ENCODE measurements at regions not wholly inside any gene's neighbourhood (a gene's known extent, or its start where the extent isn't known, plus 50 kb on each side); places are given as distances from the start of the nearest gene placed in this dataset.

DNA sequence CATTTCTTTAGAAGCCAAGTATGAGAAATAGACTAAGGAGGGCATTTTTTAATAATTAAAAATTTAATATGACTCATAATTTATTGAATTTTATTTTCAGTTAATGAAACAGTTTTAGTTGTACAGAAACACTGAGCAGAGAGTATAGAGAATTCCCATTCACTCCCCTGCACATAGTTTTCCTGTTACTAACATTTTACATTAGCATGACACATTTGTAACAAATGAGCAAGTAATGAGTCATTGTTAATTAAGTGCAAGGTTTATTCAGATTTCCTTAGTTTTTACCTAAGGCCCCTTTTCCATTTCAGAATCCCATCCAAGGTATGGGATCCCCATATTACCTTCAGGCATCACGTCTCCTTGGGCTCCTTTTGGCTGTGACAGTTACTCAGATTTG is 271.5 kb upstream of the FZD8 start:
- H3K4me3 Mint-ChIP-seq: no peak overlapping the region
- DNase-seq: no peak
- H3K36me3 Mint-ChIP-seq: no peaks in the 10 kb centered on the region
- intact Hi-C loops (cut with micrococcal nuclease): loop anchor here (5.0 kb wide), 1 partner anchor 271 kb away; the partner anchor contains the start of gene FZD8
- ChIA-PET POLR2A (no interaction called here), CTCF (no interaction called here)
- H3K9me3 Mint-ChIP-seq: no peaks in the 10 kb centered on the region
- H3K27me3 Mint-ChIP-seq: no peaks in the 10 kb centered on the region
- H3K27ac Mint-ChIP-seq: no peak overlapping the region
- H3K4me1 Mint-ChIP-seq (ENCODE audit: low read depth): no peaks in the 10 kb centered on the region

DNA sequence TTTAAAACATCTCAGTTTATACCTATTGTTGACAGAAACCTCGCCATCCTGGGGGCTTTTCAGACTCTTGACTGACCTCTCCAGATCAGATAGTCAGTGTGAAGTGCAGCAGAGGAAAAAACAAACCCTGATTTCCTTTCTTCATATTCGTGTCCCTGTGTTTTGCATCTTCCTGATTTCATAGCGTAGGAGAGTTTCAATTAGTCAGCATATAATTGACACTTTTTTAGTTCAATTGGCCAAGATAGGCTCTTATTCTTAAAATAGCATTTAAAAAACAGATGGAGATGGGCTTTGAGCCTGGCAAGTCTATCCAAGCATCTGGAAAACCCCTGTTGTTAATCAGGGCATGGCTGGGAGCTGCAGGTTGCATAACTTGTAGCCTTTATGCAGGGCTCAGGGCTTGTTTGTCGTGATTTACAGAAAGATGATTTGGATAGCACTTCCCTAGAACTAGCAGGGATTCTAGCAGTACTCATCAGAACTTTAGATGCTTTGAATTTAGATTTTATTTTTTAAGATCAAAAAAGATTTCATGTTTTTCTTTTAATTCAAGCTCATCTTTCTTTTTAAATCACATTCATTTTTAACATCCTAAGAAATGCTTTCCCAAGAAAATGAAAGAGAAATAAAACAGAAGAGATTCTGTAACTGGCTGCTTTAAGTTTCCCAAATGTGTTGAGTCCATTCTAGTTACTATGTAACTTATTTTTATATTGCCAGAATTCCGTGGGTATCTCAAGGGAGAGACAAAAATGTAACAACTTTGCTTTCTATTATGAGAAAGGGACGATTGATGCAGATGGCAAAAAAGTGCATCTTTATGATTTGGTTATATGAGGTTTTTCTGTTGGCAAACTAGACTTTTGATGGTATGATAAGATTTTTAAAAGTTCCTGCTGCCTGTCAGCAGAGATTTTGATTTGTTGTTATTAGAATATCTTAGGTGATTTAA is 270.8 kb upstream of the FZD8 start:
- no peak for DNase-seq
- H3K36me3 Mint-ChIP-seq: no peaks in the 10 kb centered on the region
- CTCF ChIA-PET: no interaction called here

DNA sequence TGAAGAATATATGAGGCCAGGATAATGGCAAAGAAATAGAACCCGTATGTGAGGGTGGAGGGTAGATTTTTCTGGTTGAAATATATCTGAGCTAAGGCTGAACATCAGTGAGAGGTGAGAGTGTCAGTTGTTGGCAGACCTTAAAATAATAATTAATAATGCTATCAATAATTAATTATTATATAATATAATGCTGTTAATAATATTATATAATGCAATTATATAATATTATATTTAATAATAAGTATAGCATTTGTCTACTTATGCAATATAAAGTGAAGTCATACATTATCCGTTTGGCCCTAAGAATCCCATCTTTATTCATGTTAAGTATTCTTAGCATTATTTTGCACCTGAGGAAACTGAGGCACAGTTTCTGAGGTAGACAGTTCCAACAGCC is 269.9 kb upstream of the FZD8 start:
- H3K27me3 Mint-ChIP-seq: no peaks in the 10 kb centered on the region
- H3K36me3 Mint-ChIP-seq: no peaks in the 10 kb centered on the region
- DNase-seq: no peak
- ChIA-PET CTCF (no interaction called here), POLR2A (interaction anchor here (0.5 kb wide), 1 partner anchor 143 kb away, joined by 3 read pairs; no protein-coding TSS in a partner anchor)
- H3K27ac Mint-ChIP-seq: no peak overlapping the region
- intact Hi-C loops (cut with micrococcal nuclease): loop anchor here (5.0 kb wide), 1 partner anchor 270 kb away; the partner anchor contains the start of gene FZD8
- H3K4me3 Mint-ChIP-seq: no peak overlapping the region
- no peaks in the 10 kb centered on the region for H3K9me3 Mint-ChIP-seq
- H3K4me1 Mint-ChIP-seq (ENCODE audit: low read depth): no peaks in the 10 kb centered on the region

More for the DNA sequence above, 270.8 kb upstream of the FZD8 start:
- POLR2A ChIA-PET: no interaction called here
- Mint-ChIP-seq H3K4me3 (no peak overlapping the region), H3K9me3 (no peaks in the 10 kb centered on the region), H3K27ac (no peak overlapping the region), H3K4me1 (ENCODE audit: low read depth) (no peaks in the 10 kb centered on the region), H3K27me3 (no peaks in the 10 kb centered on the region)
- intact Hi-C loops (cut with micrococcal nuclease): loop anchor here (5.0 kb wide), 1 partner anchor 271 kb away; the partner anchor contains the start of gene FZD8

DNA sequence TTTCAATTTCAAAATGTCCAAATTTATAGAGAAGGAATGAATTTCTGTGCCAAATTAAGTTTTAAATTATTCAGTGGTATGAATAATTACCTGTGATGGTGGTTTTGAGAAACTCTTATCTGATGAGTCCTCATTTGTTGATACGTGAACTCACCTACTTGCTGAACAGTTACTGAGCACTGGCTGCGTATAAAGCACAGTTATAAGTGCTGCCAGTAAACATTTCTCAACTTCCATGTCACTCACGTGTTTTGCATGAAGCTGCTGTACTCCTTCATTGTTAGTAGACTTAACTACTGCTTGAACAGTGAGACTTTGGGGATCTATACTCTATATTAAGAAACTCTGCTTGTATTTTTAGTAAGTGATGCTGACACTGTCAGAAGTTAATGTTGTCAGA is 269.1 kb upstream of the FZD8 start:
- POLR2A ChIA-PET: interaction anchor here (0.5 kb wide), 1 partner anchor 144 kb away, joined by 3 read pairs; no protein-coding TSS in a partner anchor
- peaks cover 2% of the 10 kb centered on the region for H3K27me3 Mint-ChIP-seq
- no peaks in the 10 kb centered on the region for H3K36me3 Mint-ChIP-seq
- H3K27ac Mint-ChIP-seq: no peak overlapping the region
- no peaks in the 10 kb centered on the region for H3K4me1 Mint-ChIP-seq (ENCODE audit: low read depth)
- DNase-seq: no peak
- intact Hi-C loops (cut with micrococcal nuclease): loop anchor here (5.0 kb wide), 1 partner anchor 269 kb away; the partner anchor contains the start of gene FZD8
- CTCF ChIA-PET: no interaction called here
- H3K4me3 Mint-ChIP-seq: no peak overlapping the region
- no peaks in the 10 kb centered on the region for H3K9me3 Mint-ChIP-seq

DNA sequence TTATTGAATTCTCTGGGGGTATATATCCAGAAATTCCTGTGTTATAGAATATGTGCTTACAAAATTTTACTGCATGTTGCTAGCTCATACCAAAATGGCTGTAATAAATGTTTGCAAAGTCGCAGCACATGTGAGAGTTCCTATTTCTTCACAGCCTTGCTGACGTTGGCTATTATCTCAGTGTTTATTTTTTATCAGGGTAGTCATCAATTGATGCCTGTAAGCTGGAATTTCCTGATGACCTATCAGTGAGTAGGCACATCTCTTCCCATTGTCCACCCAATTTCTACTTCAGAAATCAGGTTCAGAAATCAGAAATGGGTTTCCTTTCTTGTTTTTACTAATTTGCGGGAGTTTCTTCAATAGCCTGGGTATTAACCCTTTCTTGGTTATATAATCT is 268.1 kb upstream of the FZD8 start:
- Mint-ChIP-seq H3K4me1 (ENCODE audit: low read depth) (no peaks in the 10 kb centered on the region), H3K36me3 (no peaks in the 10 kb centered on the region), H3K27me3 (peaks cover 2% of the 10 kb centered on the region), H3K4me3 (no peak overlapping the region), H3K9me3 (no peaks in the 10 kb centered on the region), H3K27ac (no peak overlapping the region)
- CTCF ChIA-PET: no interaction called here
- no peak for DNase-seq
- intact Hi-C loops (cut with micrococcal nuclease): loop anchor here (5.0 kb wide), 1 partner anchor 268 kb away; the partner anchor contains the start of gene FZD8
- POLR2A ChIA-PET: no interaction called here

DNA sequence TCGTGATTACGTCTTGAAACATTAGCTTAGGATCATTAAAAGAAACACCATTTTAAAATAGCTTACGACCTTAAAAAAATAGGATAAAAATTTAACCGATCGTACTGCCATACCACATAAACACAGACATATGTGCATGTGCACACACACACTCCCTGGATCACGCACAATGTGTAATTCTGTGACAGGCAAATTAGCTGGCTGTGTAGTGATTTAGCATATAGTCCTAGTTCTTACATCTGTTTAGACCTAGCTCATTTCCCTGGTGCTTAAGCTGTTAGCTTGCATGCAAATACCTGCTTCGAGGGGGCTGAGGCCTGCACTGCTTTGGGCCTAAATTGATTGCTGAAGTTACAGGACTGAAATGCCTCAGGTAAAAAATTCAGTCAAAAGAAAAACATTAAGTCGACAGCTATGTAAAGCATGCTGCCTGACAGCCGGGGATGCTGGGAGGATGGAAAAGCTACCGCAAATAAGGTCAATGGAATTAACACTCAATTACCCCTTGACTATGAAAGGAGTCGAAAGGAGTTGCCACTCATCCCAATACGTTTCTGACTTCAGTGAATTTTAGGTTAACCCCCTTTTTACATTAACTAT is 267.1 kb upstream of the FZD8 start:
- H3K4me1 Mint-ChIP-seq (ENCODE audit: low read depth): no peaks in the 10 kb centered on the region
- ChIA-PET CTCF (no interaction called here), POLR2A (no interaction called here)
- intact Hi-C loops (cut with micrococcal nuclease): no loop called here
- H3K36me3 Mint-ChIP-seq: no peaks in the 10 kb centered on the region
- H3K9me3 Mint-ChIP-seq: no peaks in the 10 kb centered on the region
- no peak for DNase-seq
- H3K4me3 Mint-ChIP-seq: no peak overlapping the region
- no peak overlapping the region for H3K27ac Mint-ChIP-seq
- peaks cover 2% of the 10 kb centered on the region for H3K27me3 Mint-ChIP-seq

DNA sequence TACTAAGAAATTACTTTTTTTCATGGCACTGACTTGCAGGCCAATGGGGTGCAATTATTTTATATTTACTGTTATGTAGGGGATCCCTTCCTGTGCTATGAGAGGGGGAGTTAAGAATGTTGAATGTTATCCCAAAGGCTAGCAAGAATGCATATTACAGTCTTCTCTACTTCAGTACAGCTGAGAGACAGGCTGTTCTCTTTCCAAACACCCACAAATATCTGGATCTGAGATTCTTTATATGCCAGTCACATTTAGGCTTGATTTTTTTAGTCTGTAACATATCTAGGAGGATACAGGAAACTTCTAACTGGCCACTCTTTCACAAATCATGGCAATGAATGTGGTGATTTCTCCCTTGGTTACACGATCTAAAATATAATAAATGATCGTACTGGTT is 266.4 kb upstream of the FZD8 start:
- peaks cover 2% of the 10 kb centered on the region for H3K27me3 Mint-ChIP-seq

DNA sequence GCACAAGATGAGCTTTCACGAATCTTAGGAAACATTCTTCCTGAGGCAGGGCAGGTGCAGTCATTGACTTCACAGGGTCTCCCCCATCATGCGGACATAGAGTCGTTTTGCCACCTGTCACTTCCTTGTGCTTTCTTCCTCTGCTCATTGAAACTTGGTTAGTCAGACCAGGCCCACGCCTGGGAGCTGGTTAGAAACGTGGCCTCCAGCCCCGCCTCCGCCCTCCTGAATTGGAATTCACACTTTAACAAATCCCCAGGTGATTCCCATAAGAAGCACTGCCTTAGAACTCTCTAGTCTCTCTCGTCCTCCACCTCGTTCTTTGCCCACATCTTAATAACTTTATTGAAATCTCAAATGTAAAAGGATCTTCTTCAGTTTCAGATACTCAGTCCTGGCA is 265.5 kb upstream of the FZD8 start:
- H3K9me3 Mint-ChIP-seq: no peaks in the 10 kb centered on the region
- H3K4me1 Mint-ChIP-seq (ENCODE audit: low read depth): no peaks in the 10 kb centered on the region
- intact Hi-C loops (cut with micrococcal nuclease): no loop called here
- no peak overlapping the region for H3K27ac Mint-ChIP-seq
- no peaks in the 10 kb centered on the region for H3K36me3 Mint-ChIP-seq
- no peak overlapping the region for H3K4me3 Mint-ChIP-seq
- ChIA-PET CTCF (no interaction called here), POLR2A (no interaction called here)
- peaks cover 2% of the 10 kb centered on the region for H3K27me3 Mint-ChIP-seq
- no peak for DNase-seq

More for the DNA sequence above, 266.4 kb upstream of the FZD8 start:
- DNase-seq: no peak
- Mint-ChIP-seq H3K4me1 (ENCODE audit: low read depth) (no peaks in the 10 kb centered on the region), H3K27ac (no peak overlapping the region), H3K36me3 (no peaks in the 10 kb centered on the region), H3K4me3 (no peak overlapping the region), H3K9me3 (no peaks in the 10 kb centered on the region)
- intact Hi-C loops (cut with micrococcal nuclease): no loop called here
- ChIA-PET POLR2A (no interaction called here), CTCF (no interaction called here)

DNA sequence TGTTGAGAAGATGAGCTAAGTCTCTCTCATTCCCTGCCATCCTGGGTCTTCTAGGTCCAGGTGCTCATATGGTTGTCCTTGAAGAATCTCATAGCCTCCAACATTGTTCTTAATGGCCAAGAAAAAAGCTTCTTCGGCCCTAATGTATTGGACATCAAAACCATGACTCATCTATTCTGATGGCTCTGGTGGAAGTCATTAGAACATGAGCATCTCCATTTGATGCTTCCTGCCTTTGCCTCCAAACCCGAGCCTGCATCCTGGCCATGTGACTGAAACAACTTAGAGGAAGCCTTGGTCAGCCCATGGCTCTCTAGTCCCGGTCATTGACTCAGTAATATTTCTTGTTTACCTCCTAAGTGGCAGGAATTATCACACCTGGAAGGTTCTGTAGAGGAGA is 264.1 kb upstream of the FZD8 start:
- POLR2A ChIA-PET: no interaction called here

DNA sequence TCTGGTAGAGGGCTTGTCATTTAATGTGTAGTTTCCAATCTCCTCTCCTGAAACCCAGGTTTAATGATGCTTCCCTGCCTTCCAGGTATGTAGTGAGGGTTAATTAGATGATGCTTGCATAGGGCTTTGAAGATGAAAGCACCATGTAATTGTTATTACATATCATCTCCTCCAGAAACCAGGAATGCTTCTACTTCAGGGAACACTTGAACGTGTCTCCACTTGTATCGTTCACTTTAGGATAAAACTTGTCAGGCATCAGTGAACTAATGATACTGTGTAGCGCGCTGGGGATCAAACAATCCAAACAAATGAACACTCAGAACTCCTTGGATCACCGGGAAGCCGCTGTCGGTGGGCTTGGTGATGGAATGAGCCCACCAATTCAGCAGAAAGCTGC is 260.9 kb upstream of the FZD8 start:
- intact Hi-C loops (cut with micrococcal nuclease): no loop called here
- no peak overlapping the region for H3K4me3 Mint-ChIP-seq
- no peak for DNase-seq
- ChIA-PET CTCF (no interaction called here), POLR2A (no interaction called here)
- no peaks in the 10 kb centered on the region for H3K36me3 Mint-ChIP-seq
- no peak overlapping the region for H3K27ac Mint-ChIP-seq
- no peaks in the 10 kb centered on the region for H3K4me1 Mint-ChIP-seq (ENCODE audit: low read depth)
- no peaks in the 10 kb centered on the region for H3K9me3 Mint-ChIP-seq
- H3K27me3 Mint-ChIP-seq: peaks cover 2% of the 10 kb centered on the region

More for the DNA sequence above, 264.1 kb upstream of the FZD8 start:
- CTCF ChIA-PET: no interaction called here
- no peaks in the 10 kb centered on the region for H3K36me3 Mint-ChIP-seq
- H3K4me1 Mint-ChIP-seq (ENCODE audit: low read depth): no peaks in the 10 kb centered on the region
- peaks cover 2% of the 10 kb centered on the region for H3K27me3 Mint-ChIP-seq
- H3K4me3 Mint-ChIP-seq: no peak overlapping the region
- H3K9me3 Mint-ChIP-seq: no peaks in the 10 kb centered on the region
- intact Hi-C loops (cut with micrococcal nuclease): no loop called here
- no peak overlapping the region for H3K27ac Mint-ChIP-seq
- DNase-seq: no peak

DNA sequence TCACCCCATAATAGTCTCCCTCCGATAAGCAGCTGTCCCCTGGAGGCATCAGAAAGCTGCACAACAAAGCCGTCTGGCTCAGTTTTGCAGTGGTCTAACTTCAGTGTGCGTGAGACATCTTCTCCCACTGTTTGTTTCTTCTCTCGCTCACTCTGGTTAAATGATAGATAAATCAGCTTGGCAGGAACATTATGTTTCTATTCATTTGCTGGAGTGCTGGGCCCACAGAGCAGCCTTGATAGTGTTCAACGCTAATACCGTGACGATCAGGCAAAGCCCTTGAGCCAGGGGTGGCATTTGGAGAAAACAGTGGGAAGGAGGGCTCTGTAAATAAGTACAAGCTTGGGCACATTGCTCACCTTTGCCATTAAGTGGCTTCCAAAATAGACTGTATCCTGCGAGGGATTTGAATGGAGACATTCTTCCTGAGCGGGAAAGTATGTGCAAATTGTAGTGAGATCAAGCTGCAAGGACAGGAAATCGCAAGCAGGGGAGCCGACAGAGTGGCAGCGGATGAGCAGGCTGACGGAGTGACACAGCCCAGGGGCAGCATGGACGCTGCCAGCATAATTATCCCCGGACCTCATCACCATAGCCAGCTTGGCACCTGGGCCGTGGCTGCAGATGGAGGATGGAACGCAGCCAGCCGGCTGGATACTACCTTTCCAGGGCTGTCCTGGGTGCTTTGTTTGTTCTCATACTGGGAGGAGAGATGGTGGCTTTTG is 256.8 kb upstream of the FZD8 start:
- H3K4me3 Mint-ChIP-seq: no peak overlapping the region
- no peaks in the 10 kb centered on the region for H3K36me3 Mint-ChIP-seq
- ChIA-PET POLR2A (no interaction called here), CTCF (no interaction called here)
- intact Hi-C loops (cut with micrococcal nuclease): no loop called here
- H3K9me3 Mint-ChIP-seq: peaks cover 2% of the 10 kb centered on the region
- H3K27me3 Mint-ChIP-seq: no peaks in the 10 kb centered on the region
- DNase-seq: no peak
- H3K27ac Mint-ChIP-seq: no peak overlapping the region
- H3K4me1 Mint-ChIP-seq (ENCODE audit: low read depth): no peaks in the 10 kb centered on the region

DNA sequence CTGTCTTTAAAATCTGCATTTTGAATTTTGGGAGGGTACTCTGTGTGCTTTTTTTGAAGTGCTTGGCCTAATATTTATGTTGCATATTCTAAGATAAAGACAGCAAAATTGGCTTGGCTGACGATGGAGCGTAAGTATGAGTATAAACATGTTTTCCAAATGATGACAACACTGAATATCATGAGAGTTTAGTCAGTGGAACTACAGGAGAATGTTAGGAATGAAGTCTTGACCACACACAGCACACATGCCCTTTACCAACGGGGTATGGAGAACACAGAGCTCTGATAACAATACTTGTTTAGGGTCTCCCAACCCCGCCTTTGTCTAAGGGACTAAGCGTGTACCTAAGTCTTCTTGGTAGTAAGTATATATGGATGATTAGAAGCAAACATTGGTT is 253.9 kb upstream of the FZD8 start:
- Mint-ChIP-seq H3K27ac (no peak overlapping the region), H3K36me3 (no peaks in the 10 kb centered on the region), H3K27me3 (no peaks in the 10 kb centered on the region)

More for the DNA sequence above, 253.9 kb upstream of the FZD8 start:
- ChIA-PET CTCF (no interaction called here), POLR2A (no interaction called here)
- Mint-ChIP-seq H3K4me3 (no peak overlapping the region), H3K4me1 (ENCODE audit: low read depth) (no peaks in the 10 kb centered on the region), H3K9me3 (peaks cover 4% of the 10 kb centered on the region)
- intact Hi-C loops (cut with micrococcal nuclease): no loop called here
- DNase-seq: no peak

Measured in activated CD4-positive, alpha-beta memory T cell treated with anti-CD3 and anti-CD28 coated beads for 36 hours (primary cell).